ENCODE measurements at regions not wholly inside any gene's neighbourhood (a gene's known extent, or its start where the extent isn't known, plus 50 kb on each side); places are given as distances from the start of the nearest gene placed in this dataset.

GRCh38 chr14:97210202-97210601 is 413.0 kb downstream of the VRK1 start:
- Histone ChIP-seq H3K36me3 (ENCODE audit: control insufficient read depth in 4 of 4, insufficient read depth in 4 of 4, low read length in 4 of 4) (no peaks in the 10 kb centered on the region), H3K4me1 (ENCODE audit: control insufficient read depth in 5 of 5, insufficient read depth in 5 of 5, low read length in 5 of 5) (no peaks in the 10 kb centered on the region), H3K27ac (ENCODE audit: low read depth in 1 of 2, low read length in 1 of 2) (no peak overlapping the region), H3K4me3 (no peak overlapping the region), H3K9me3 (ENCODE audit: control insufficient read depth in 4 of 4, insufficient read depth in 3 of 4, low read length in 3 of 4) (peaks cover 0 to 1% (median 0%) of the 10 kb centered on the region in 4 donors), H3K9ac (ENCODE audit: insufficient read depth in 1 of 2, low read length in 2 of 2) (no peak overlapping the region), H3K27me3 (ENCODE audit: control insufficient read depth in 3 of 3, insufficient read depth in 3 of 3, low read length in 2 of 3) (no peaks in the 10 kb centered on the region)
- 91 to 95% methylated on average over 1 of the region's 1 CpG for WGBS, 2 donors
- no peak for ATAC-seq (ENCODE audit: insufficient read depth, low FRiP score)
- TF ChIP-seq CTCF (IDR thresholded peaks at IDR 0.05; ENCODE audit: control extremely low read depth, extremely low read depth): no peak
- no peak for DNase-seq

DNA sequence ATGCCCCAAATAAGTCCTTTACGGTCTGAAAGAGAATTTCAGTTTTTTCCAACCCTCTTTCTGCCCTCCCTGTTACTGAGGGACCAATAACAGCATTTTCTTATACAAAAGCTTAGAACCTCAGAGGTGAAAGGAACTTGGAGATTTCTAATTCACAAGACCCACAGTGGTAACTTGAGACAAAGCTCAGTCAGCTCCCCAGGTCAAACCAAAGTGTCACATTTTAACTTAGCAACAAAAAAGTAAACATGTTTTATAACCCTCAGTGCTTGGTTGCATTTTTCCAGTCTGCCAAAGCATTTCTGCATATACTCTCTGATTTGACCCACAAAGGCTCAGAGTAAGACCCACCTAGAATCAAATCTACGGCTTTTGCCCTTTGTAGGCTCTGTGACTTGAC is 415.2 kb downstream of the VRK1 start:
- DNase-seq: no peak
- no peak for ATAC-seq (ENCODE audit: insufficient read depth, low FRiP score)
- Histone ChIP-seq H3K9me3 (ENCODE audit: control insufficient read depth in 4 of 4, insufficient read depth in 3 of 4, low read length in 3 of 4) (no peaks in the 10 kb centered on the region), H3K4me3 (no peak overlapping the region), H3K27ac (ENCODE audit: low read depth in 1 of 2, low read length in 1 of 2) (no peak overlapping the region), H3K4me1 (ENCODE audit: control insufficient read depth in 5 of 5, insufficient read depth in 5 of 5, low read length in 5 of 5) (no peaks in the 10 kb centered on the region), H3K9ac (ENCODE audit: insufficient read depth in 1 of 2, low read length in 2 of 2) (no peak overlapping the region), H3K27me3 (ENCODE audit: control insufficient read depth in 3 of 3, insufficient read depth in 3 of 3, low read length in 2 of 3) (peaks cover 0 to 11% (median 3%) of the 10 kb centered on the region in 3 donors), H3K36me3 (ENCODE audit: control insufficient read depth in 4 of 4, insufficient read depth in 4 of 4, low read length in 4 of 4) (no peaks in the 10 kb centered on the region)
- 84 to 88% methylated on average over 2 of the region's 2 CpGs for WGBS, 2 donors
- TF ChIP-seq CTCF (IDR thresholded peaks at IDR 0.05; ENCODE audit: control extremely low read depth, extremely low read depth): no peak

DNA sequence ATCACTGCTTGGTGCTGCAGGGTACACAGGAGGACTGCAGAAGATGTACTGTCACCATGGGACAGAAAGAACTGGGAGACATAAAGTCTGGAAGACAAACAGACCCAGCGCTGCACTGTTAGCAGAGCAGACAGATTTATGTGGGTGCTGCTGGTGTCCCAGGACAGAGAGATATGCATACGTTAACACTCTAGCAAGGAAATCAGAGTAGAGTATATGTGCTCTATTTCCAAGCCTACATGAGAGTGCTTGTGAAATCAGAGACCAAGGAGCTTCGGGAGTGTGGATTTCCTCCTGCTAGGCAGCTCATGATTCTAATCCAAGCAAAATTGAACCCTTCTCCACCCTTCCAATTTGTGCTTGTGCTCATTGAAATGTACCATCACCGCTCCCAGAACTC is 416.5 kb downstream of the VRK1 start:
- Histone ChIP-seq H3K4me1 (ENCODE audit: control insufficient read depth in 5 of 5, insufficient read depth in 5 of 5, low read length in 5 of 5) (peaks cover 0 to 2% (median 0%) of the 10 kb centered on the region in 5 donors), H3K9ac (ENCODE audit: insufficient read depth in 1 of 2, low read length in 2 of 2) (no peak overlapping the region), H3K9me3 (ENCODE audit: control insufficient read depth in 4 of 4, insufficient read depth in 3 of 4, low read length in 3 of 4) (no peaks in the 10 kb centered on the region), H3K27me3 (ENCODE audit: control insufficient read depth in 3 of 3, insufficient read depth in 3 of 3, low read length in 2 of 3) (peaks cover 0 to 23% (median 11%) of the 10 kb centered on the region in 3 donors), H3K27ac (ENCODE audit: low read depth in 1 of 2, low read length in 1 of 2) (no peak overlapping the region), H3K4me3 (no peak overlapping the region), H3K36me3 (ENCODE audit: control insufficient read depth in 4 of 4, insufficient read depth in 4 of 4, low read length in 4 of 4) (no peaks in the 10 kb centered on the region)
- no peak for TF ChIP-seq CTCF (IDR thresholded peaks at IDR 0.05; ENCODE audit: control extremely low read depth, extremely low read depth)
- ATAC-seq (ENCODE audit: insufficient read depth, low FRiP score) (no peak), DNase-seq (no peak)
- 77 to 83% methylated on average over 4 of the region's 4 CpGs for WGBS, 2 donors

- Histone ChIP-seq H3K36me3 (ENCODE audit: control insufficient read depth in 4 of 4, insufficient read depth in 4 of 4, low read length in 4 of 4) (no peaks in the 10 kb centered on the region), H3K27ac (ENCODE audit: low read depth in 1 of 2, low read length in 1 of 2) (no peak overlapping the region), H3K9ac (ENCODE audit: insufficient read depth in 1 of 2, low read length in 2 of 2) (no peak overlapping the region), H3K4me3 (no peak overlapping the region), H3K27me3 (ENCODE audit: control insufficient read depth in 3 of 3, insufficient read depth in 3 of 3, low read length in 2 of 3) (peaks cover 0 to 39% (median 23%) of the 10 kb centered on the region in 3 donors), H3K4me1 (ENCODE audit: control insufficient read depth in 5 of 5, insufficient read depth in 5 of 5, low read length in 5 of 5) (peaks cover 0 to 8% (median 3%) of the 10 kb centered on the region in 5 donors), H3K9me3 (ENCODE audit: control insufficient read depth in 4 of 4, insufficient read depth in 3 of 4, low read length in 3 of 4) (no peaks in the 10 kb centered on the region)
- DNase-seq (no peak), ATAC-seq (ENCODE audit: insufficient read depth, low FRiP score) (no peak)
- TF ChIP-seq CTCF (IDR thresholded peaks at IDR 0.05; ENCODE audit: control extremely low read depth, extremely low read depth): no peak
- 84 to 90% methylated on average over 4 of the region's 4 CpGs for WGBS, 2 donors
Observed at GRCh38 chr14:97215263-97215969, 418.2 kb downstream of the VRK1 start.

All from lung (tissue), 11 donors.